Muscle of back (tissue), 3 donors: ENCODE measurements at regions not wholly inside any gene's neighbourhood (a gene's known extent, or its start where the extent isn't known, plus 50 kb on each side); places are given as distances from the start of the nearest gene placed in this dataset.
A peak's percentile ranks its signal among the peaks of the same experiment; 100 is the strongest.
"Not testable (repeated sequence)": the region's sequence is repeated elsewhere in the genome, so short reads cannot be mapped to it uniquely, and the experiment has no call there.

ENCODE experiments used
- DNase-seq, 3 donors: peaks; one replicate each; pipeline versions ENCODE4 v3.0.0 to v3.0.0-alpha.2; 2013

DNA sequence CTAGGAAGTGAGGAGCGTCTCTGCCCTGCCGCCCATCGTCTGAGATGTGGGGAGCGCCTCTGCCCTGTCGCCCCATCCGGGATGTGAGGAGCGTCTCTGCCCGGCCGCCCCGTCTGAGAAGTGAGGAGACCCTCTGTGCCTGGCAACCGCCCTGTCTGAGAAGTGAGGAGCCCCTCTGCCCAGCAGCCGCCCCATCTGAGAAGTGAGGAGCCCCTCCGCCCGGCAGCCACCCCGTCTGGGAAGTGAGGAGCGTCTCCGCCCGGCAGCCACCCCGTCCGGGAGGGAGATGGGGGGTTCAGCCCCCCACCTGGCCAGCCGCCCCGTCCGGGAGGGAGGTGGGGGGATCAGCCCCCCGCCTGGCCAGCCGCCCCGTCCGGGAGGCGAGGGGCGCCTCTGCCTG lies 840.5 kb upstream of the CHORDC1 start:
- not testable (repeated sequence) for DNase-seq

DNA sequence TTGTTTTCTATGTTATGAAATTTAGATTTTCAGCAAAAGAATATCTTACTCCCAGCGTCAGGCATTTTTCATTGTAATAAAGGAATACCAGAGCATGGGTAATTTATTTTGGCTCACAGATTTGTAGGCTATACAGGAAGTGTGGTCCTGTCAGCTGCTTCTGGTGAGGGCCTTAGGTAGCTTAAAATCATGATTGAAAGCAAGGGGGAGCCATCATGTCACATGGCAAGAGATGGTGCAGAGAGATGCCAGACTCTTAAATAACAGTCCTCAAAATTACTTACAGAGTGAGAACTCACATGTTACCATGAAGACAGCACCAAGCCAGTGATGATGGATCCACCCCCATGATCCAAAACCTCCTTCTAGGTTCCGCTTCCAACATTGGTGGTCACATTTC lies 825.0 kb upstream of the CHORDC1 start:
- no peak for DNase-seq

DNA sequence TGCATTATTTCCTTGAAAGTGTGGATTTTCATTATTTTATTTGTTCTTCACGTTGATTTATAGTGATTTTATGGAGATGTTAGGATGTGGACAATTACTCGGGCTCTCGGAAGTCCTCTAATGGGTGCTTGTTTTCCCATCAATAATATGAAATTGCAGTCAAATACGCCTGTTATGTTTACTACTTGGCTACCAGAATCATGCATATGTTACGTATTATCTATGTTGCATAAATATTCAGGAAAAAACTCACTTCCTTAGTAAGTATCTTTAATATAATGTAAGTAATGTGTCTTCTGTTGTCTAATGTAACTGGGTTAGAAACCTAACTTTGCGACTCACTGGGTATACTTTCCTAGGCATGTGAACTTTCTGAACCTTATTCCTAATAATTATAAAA lies 823.4 kb upstream of the CHORDC1 start:
- peak in 1 of 3 donors; percentile 56 for DNase-seq

DNA sequence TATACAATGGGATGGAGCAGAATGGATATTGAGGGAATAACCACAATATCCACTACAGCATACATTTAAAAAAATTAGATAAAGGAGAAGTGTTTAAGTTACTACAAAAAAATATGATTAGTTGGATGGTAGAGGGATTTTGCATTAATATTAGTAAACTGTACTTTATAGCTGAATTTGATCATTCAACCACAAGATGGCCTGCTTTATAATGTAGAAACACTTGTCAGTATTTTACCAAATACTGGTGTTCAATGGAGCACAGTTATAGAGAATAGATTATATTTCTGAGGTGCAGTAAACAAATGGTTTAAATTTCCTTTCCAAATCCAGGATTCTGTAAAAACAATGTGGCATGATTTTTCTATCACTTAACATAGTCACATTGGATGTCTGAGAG lies 818.8 kb upstream of the CHORDC1 start:
- DNase-seq = peak in 1 of 3 donors; percentile 26

DNA sequence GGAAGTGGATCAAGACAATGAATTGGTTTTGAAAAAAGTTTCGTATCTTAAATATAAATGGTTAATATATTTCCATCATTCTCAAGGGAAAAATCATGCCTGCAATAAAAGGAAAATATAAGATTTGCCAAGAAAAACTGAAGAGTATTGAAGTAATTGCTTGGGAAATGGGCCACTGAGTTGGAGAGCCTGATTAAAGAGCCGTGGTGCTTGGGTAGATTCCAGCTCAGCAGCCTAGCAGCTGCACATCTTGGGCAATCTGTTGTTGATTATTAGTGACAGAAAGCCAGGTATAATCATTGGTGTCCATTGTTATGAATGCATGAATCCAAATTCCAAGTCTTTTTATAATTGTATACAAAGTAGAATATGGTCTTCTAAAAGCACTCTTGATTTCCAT lies 800.9 kb upstream of the CHORDC1 start:
- DNase-seq = peak; percentile 7 to 68 (median 41)

DNA sequence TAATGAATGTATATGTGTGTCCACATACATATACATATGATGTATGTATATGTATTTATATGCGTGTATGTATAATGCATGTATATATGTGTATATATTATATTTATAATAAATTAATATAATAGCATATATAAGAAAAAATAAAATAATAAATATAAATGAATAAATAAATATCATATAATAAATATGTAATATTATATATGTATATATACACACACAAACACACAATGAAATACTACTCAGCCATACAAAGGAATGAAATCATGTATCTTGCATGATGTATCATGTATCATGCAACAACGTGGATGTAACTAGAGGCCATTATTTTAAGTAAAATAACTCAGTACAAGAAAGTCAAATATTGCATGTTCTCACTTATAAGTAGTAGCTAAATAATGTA lies 788.7 kb upstream of the CHORDC1 start:
- DNase-seq = no peak

DNA sequence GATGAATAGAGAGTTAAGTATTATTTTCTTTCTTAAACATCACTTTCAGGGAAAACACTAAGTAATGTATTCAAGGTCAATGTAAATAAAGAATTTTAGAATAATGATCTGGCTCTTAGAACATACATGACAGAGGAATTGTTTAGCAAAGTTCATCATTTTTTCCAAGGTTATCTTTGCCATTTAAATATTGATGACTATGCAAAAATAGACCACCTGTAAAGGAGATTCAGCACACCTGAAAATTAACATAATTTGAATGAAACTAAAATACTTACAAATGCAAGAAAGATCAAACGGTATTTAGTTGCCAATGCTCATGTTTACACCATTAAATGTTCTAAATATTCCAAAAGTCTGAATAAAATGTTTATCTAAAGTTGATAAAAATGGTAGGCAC lies 782.6 kb upstream of the CHORDC1 start:
- DNase-seq = no peak

DNA sequence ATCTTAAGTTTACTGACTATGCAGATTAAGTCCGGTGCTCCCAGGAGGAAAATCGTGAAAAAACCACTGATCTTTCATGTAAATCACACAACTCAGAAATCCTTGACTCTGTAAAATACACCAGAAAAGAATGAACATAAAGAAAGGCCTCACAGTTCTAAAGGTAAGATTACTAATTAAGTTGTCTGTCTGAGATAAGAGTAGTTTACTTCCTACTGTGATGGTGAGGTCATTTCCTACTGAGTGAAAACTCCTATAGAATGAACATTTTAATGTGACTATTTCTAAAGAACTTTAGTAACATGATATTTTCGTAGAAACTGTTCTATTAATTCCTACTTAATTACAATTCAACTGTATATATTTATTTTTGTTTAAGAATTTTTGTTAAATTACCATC lies 774.4 kb upstream of the CHORDC1 start:
- no peak for DNase-seq

DNA sequence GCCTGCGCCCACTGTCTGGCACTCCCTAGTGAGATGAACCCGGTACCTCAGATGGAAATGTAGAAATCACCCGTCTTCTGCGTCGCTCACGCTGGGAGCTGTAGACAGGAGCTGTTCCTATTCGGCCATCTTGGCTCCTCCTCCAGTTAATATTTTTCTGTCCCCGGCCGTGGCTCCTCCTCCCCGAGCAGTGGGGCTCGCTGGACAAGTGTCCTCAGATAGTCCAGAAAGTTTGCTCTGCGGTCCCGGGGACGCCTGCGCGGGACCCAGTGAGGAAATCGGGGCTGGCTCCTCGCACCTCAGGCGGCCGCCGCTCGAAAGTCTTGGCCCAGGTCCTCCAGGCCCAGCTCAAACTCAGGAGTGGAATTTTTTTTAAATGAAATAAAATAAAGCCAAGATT lies 749.3 kb upstream of the CHORDC1 start:
- not testable (repeated sequence) for DNase-seq

DNA sequence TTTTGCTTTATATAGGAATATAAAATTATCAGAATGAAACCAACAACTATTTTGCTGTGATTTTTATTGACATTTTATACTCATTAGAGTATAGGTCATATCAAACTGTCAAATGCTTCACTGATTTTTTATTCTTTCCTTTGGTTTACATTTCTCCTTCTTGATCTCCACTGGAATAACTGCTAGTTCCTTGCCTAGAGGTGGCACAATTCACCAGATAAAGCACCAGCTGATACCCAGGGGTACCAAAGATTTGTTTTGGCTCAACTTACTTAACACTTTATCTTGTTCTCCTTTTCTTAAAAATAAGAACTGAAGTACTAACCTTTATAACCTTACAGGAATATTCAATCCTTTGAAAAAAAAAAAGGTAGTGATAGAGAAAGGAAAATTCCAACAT lies 725.1 kb upstream of the CHORDC1 start:
- no peak for DNase-seq

DNA sequence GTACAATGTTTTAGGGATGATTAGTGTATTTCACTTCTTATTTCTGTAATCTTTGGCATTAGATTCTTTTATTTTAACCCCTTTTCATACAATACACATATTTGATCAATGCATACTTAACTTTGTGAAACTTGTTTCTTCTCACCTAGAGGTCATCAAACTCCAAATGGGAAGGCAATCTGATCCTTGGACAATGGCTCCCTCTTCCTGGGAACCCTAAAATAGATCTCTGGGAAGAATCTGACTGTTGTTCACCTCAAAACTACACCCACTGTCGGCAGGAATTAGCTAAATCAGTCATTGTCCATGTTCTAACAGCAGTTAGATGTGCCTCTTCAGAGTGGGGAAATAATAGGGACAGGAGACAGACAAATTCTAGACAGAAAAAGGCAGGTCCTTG lies 707.4 kb upstream of the CHORDC1 start:
- no peak for DNase-seq

DNA sequence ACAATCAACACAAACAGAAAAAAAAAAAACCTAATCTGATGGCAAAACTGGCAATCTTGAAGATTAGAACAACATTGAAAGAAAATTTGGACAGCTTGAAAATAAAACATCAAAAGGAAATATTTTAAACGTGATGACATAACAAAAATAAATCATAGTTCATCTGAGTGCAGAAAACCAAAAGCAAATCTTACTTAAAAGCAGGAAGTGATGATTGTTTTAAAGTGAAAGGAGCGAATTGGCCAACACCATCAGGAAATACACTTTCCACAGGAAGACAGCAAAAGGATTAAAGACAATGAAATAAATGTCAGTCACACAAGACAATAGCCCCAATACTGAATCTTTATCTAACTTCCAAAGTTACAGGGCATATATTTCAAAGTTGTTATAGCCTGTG lies 696.5 kb upstream of the CHORDC1 start:
- DNase-seq = no peak

DNA sequence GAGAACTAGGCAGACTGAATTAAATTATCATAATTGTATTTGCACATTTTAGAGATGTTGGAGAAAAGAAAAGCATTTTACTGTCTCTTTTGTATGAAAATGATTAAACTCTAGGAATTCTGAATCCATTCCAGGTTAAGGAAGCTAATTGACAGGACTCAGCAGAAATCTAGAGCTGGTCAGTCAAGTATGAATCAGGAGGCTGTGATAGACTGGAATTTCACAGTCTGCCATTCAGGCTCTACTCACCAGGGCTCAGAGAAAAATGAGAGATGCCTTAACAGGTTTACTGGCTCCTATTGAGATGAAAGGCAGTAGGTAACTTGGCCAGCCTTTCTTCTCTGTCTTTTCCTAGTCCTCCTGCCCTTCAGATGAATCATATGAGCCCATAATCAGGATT lies 693.9 kb upstream of the CHORDC1 start:
- DNase-seq = no peak

DNA sequence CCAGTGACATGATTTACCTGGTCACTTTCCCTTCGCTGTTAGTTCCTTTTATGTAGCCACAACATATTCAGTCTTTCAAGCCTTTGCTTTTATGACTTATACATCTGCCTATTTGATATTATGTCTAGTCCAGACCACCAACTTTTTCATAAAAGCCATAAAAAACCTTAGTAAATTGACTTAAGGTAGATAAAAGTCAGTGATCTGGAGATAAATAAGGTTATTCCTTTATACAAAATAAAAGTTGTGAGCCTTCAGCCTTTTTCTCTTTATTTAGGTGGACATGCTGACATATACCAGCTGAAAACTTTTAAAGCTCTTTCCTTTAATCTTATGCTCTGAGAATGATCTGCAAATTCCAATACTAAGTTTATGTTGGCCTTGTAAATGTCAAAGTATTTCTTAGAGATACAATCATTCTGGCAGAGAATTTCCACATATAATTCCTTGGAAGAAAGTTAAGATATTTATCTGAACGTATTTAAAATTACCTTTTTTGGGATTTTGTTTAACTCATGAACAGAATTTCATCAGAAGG lies 690.4 kb upstream of the CHORDC1 start:
- no peak for DNase-seq

DNA sequence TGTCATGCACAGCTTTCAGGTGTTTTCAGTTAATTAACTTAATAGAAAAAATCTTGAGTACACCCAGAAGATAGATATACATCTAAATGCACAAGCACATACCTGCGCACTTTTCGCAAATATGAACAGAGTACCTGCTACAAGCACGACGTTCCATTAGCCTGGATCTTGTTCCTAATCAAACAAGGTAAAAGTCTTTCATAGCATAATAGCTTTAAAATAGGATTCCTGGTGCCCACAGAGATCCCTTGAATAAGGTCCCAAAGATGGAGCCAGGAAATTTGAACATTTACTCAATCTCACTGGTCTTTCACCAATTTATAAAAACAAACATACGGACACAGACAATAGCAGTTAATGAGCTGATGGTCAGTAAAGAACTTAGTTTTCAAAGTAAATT lies 689.8 kb upstream of the CHORDC1 start:
- DNase-seq = no peak

DNA sequence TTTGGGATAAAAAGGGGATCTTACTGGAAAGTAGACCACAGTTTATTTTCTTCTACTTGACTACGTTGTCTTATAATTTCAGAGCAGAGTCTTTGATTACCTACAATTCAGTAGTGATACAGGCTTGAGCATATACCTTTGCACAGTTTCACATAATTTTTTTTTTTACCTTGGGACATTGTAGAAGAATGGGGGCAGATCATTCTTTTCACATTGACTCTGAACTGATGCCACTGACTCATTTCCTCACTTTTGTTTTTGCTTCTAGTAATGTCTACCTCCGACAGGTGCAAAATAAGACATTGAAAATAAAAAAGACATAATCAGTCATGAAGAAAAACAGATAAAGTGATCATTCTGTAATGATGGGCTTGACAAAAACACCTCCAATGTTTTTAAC lies 688.3 kb upstream of the CHORDC1 start:
- no peak for DNase-seq

DNA sequence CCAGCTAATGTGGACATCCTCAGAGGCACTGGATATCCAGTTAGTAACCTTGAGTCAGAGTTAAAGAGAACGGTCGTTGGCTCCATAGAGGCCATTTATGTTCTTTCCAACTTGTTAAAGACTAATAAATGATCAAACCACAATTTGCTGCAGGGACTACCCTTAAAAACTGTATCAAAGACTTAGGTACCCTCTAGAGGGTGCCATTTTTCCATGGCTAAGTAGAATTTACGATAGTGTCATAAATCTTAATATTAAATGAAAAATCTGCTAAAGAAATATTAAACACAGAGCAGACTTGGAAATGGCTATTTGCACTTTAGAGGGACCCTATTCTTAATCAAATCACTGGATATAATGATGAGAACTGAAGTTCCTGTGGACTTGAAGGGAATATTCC lies 685.2 kb upstream of the CHORDC1 start:
- no peak for DNase-seq

DNA sequence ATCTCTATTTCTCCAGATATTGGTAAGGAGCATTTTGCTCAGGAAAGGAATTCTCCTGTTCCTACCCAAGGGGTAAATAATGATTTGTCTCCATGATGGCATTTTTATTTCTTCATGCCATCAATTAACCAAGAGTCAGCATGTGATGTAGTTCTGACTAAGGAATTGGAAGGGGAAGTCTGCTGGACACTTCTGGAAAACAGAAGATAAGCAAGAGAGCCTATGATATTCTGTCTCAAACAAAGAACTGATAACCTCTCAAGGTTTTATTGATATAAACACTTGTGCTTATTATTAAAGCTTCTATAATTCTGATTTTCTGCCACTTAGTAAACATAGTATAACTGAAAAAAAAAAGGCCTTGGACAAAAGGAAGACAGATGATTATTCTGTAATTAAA lies 673.0 kb upstream of the CHORDC1 start:
- no peak for DNase-seq

DNA sequence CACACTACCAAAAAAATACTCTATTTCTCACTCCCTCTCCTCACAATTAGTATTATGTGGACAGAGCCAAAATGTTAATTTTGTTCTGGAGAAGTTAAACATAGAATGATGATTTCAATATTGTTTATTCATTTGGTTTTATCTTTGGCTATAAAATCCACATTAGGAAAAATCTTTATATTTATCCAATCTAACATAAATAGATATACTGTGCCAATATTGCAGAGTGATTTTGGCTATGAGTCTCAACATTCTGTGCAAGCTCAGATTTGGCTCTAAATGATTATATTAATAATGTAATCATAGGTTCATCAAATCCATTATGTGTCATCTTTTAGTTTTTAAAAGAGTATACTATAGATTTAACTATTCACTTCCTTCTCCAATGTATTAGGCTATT lies 667.5 kb upstream of the CHORDC1 start:
- no peak for DNase-seq

DNA sequence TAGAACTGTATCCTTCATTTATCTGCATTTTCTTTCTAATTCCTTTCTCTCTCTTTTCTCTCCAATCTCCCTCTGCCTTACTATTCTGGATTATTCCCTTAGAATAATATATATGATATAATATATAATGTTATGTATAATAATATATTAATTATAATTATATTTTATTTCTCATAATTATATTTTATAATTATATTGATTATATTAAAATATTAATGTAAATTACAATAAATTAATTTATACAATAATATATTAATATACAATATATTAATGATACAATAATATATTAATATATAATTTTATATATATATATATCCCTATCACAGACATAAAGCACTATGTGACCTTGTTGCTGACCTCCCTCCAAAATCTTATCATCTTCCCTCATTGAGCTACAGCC lies 661.3 kb upstream of the CHORDC1 start:
- DNase-seq = no peak

DNA sequence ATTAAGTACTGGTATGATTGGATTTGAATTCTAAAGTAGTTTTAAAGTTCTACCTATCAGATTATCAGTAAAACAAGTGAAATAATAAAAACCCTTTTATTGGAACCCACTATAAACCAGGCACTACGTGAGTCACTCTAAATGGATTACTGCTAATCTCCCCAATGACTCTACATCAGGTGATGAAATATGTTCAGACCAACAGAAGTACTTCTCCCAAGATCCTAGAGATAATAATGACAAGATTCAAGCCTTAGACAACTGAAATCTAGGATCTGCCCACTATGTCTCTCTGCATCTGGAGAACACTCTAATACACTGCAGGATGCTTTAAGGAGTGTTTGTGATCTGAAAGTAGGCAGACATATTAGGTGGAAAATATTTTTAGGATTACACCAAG lies 652.1 kb upstream of the CHORDC1 start:
- no peak for DNase-seq

DNA sequence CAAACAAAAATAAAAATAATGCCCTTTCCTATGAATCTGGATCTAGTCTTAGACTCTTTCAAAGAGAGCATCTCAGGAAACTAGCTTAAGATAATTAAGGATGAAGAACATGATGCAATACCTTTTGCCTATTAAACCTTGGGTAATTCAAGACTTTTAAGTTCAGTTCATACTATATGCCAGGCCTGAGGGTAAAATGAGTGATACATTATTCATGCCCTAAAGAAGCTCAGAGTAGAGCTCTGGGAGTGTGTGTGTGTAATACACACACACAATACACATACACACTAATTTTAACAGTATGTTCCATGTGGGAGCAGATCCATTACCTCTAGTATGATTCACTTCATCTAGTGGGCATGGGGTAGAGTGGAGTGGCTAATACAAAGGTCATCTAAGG lies 651.4 kb upstream of the CHORDC1 start:
- no peak for DNase-seq

DNA sequence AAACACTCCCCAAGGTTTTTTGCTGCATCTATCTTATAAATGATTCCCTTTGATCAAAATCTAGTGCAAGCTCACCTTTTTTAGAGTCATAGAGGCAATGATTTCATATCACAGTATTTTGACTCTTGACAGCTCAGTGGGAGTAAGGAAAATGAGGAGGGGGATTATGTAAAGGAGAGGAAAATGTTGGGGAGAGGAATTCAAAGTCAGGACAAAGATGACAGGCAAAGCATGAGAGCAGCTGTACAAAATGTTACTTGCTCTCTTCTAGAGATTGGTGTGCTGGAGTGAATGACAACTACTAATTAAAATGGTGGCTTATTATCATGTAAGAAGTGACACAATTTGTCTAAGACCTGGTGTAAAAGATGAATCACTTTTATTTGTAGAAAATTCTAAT lies 644.6 kb upstream of the CHORDC1 start:
- DNase-seq = no peak

DNA sequence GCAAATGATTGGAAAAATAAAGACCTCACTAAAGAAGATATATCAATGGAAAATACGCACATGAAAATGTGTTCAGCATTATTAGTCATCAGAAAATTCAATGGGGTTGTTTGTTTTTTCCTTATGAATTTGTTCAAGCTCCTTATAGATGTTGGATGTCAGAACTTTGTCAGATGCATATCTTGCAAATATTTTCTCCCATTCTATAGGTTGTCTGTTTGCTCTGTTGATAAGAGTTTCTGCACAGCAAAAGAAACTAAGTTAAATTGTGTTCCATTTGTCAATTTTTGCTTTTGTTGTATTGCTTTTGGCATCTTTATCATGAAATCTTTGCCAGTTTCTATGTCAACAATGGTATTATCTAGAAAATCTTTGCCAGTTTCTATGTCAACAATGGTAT lies 633.9 kb upstream of the CHORDC1 start:
- no peak for DNase-seq

DNA sequence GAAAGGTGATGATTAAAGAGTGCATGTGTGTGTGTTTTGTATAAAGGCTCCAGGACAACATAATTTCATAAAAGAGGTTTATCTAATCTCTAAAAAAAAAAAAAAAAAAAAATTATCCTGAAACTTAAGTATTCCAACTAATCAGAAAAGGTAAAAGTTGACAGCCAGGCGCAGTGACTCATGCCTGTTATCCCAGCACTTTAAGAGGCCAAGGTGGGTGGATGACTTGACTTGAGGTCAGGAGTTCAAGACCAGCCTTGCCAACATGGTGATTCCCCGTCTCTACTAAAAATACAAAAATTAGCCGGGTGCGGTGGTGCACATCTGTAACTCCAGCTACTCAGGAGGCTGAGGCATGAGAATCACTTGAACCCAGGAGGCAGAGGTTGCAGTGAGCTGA lies 632.7 kb upstream of the CHORDC1 start:
- DNase-seq = no peak
